ENCODE measurements at regions not wholly inside any gene's neighbourhood (a gene's known extent, or its start where the extent isn't known, plus 50 kb on each side); places are given as distances from the start of the nearest gene placed in this dataset.

DNA sequence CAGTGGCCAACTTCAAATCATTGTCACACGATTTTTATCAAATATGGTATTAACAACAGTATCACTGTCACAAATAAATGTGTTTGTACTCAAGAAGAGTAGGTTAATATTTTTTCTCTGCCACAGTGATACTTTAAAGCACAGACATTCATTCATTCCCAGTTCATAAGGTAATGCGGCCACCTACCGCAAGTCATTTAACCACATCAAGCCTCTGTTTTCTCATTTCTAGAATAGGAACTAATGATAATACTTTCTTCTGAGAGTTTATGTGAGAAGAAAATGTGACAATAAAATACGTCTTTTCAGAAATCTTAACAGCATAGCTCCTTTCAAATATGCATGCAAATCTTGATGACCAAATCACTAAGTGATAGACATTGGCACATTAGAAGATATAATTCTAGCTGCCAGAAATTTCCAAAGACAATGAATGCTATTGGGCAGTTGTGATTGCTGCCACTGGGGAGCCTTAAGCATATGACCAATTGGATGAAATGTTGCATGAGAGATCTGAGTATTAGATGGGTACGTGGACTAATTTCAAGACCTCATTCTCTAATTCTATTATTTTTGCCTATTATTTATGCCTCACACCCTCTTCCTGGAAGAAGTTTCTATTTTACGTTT lies 430.9 kb downstream of the PID1 start:
- H3K27me3 ChIP-seq (ENCODE audit: insufficient read depth, poor library complexity, severe bottlenecking) = no peaks in the 10 kb centered on the region
- no peak overlapping the region for H3K27ac ChIP-seq (replicated peaks)
- DNase-seq (ENCODE audit: low read depth in 1 of 2, low spot score in 1 of 2) = no peak
- no peak for TF ChIP-seq GABPA (IDR thresholded peaks at IDR 0.05; ENCODE audit: low read depth)
- TF ChIP-seq, protein P1, sequence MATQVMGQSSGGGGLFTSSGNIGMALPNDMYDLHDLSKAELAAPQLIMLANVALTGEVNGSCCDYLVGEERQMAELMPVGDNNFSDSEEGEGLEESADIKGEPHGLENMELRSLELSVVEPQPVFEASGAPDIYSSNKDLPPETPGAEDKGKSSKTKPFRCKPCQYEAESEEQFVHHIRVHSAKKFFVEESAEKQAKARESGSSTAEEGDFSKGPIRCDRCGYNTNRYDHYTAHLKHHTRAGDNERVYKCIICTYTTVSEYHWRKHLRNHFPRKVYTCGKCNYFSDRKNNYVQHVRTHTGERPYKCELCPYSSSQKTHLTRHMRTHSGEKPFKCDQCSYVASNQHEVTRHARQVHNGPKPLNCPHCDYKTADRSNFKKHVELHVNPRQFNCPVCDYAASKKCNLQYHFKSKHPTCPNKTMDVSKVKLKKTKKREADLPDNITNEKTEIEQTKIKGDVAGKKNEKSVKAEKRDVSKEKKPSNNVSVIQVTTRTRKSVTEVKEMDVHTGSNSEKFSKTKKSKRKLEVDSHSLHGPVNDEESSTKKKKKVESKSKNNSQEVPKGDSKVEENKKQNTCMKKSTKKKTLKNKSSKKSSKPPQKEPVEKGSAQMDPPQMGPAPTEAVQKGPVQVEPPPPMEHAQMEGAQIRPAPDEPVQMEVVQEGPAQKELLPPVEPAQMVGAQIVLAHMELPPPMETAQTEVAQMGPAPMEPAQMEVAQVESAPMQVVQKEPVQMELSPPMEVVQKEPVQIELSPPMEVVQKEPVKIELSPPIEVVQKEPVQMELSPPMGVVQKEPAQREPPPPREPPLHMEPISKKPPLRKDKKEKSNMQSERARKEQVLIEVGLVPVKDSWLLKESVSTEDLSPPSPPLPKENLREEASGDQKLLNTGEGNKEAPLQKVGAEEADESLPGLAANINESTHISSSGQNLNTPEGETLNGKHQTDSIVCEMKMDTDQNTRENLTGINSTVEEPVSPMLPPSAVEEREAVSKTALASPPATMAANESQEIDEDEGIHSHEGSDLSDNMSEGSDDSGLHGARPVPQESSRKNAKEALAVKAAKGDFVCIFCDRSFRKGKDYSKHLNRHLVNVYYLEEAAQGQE (IDR thresholded peaks at IDR 0.05; ENCODE audit: insufficient replicate concordance, low read depth) = no peak
- TF ChIP-seq, protein P2, sequence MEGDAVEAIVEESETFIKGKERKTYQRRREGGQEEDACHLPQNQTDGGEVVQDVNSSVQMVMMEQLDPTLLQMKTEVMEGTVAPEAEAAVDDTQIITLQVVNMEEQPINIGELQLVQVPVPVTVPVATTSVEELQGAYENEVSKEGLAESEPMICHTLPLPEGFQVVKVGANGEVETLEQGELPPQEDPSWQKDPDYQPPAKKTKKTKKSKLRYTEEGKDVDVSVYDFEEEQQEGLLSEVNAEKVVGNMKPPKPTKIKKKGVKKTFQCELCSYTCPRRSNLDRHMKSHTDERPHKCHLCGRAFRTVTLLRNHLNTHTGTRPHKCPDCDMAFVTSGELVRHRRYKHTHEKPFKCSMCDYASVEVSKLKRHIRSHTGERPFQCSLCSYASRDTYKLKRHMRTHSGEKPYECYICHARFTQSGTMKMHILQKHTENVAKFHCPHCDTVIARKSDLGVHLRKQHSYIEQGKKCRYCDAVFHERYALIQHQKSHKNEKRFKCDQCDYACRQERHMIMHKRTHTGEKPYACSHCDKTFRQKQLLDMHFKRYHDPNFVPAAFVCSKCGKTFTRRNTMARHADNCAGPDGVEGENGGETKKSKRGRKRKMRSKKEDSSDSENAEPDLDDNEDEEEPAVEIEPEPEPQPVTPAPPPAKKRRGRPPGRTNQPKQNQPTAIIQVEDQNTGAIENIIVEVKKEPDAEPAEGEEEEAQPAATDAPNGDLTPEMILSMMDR (IDR thresholded peaks at IDR 0.05; ENCODE audit: insufficient read depth, low read length) = no peak
- no peak for TF ChIP-seq POLR2AphosphoS5 (IDR thresholded peaks at IDR 0.05; ENCODE audit: low read depth)
- TF ChIP-seq SPI1 (IDR thresholded peaks at IDR 0.05; ENCODE audit: borderline replicate concordance, low read depth) = no peak
- H3K4me3 ChIP-seq (replicated peaks; ENCODE audit: insufficient read depth, low read length) = no peak overlapping the region

DNA sequence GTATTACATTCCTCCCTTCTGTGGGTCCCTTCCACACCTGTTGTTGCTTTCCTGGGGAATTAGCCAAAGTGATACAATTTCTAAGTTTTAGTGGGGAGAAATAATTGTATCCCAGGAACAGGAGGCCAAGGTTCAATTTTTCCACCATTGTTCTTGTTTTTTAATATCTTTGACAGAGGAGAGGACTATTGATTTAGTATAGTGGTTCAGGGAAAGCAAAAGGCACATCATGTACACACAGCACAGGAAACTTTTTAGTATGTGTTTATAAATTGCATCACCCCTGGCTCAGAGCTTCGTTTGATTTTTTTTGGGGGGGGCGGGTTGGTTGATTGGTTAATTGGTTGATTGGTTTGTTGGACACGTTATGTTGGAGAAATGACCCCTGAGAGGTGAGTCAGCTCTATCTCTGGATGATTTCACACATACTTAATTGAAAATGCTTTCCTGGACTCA lies 431.6 kb downstream of the PID1 start:
- Histone ChIP-seq H3K27me3 (ENCODE audit: insufficient read depth, poor library complexity, severe bottlenecking) (no peaks in the 10 kb centered on the region), H3K27ac (replicated peaks) (no peak overlapping the region), H3K4me3 (replicated peaks; ENCODE audit: insufficient read depth, low read length) (no peak overlapping the region)
- TF ChIP-seq, protein P1 (IDR thresholded peaks at IDR 0.05; ENCODE audit: insufficient replicate concordance, low read depth) = no peak
- TF ChIP-seq, protein P2 (IDR thresholded peaks at IDR 0.05; ENCODE audit: insufficient read depth, low read length) = no peak
- no peak for TF ChIP-seq GABPA (IDR thresholded peaks at IDR 0.05; ENCODE audit: low read depth)
- no peak for TF ChIP-seq SPI1 (IDR thresholded peaks at IDR 0.05; ENCODE audit: borderline replicate concordance, low read depth)
- TF ChIP-seq POLR2AphosphoS5 (IDR thresholded peaks at IDR 0.05; ENCODE audit: low read depth) = no peak
- DNase-seq (ENCODE audit: low read depth in 1 of 2, low spot score in 1 of 2) = no peak

DNA sequence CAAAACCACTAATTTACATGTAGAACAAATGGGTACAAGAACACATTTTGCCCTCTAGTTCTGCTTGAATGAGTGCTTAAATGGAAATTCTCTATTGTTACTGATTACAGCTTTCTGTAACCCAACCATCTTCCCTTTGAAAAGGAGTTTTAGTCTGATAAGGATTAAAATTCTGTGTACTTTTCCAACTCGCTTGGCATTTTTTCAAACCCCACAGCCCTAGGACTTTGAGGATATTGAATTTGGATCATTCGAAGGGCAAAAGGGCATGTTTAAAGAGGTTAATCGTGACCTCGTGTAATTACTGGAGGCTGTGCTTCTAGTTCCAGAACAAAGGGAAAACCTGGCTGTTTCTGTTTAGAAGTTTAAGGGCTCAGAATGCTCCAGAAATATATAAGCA lies 432.3 kb downstream of the PID1 start:
- DNase-seq (ENCODE audit: low read depth in 1 of 2, low spot score in 1 of 2) = no peak
- Histone ChIP-seq H3K4me3 (replicated peaks; ENCODE audit: insufficient read depth, low read length) (no peak overlapping the region), H3K27ac (replicated peaks) (no peak overlapping the region), H3K27me3 (ENCODE audit: insufficient read depth, poor library complexity, severe bottlenecking) (no peaks in the 10 kb centered on the region)
- TF ChIP-seq GABPA (IDR thresholded peaks at IDR 0.05; ENCODE audit: low read depth) = no peak
- TF ChIP-seq, protein P1 (IDR thresholded peaks at IDR 0.05; ENCODE audit: insufficient replicate concordance, low read depth) = no peak
- no peak for TF ChIP-seq SPI1 (IDR thresholded peaks at IDR 0.05; ENCODE audit: borderline replicate concordance, low read depth)
- no peak for TF ChIP-seq POLR2AphosphoS5 (IDR thresholded peaks at IDR 0.05; ENCODE audit: low read depth)
- TF ChIP-seq, protein P2 (IDR thresholded peaks at IDR 0.05; ENCODE audit: insufficient read depth, low read length) = no peak

Data from HL-60 (cell line).